ENCODE measurements at regions not wholly inside any gene's neighbourhood (a gene's known extent, or its start where the extent isn't known, plus 50 kb on each side); places are given as distances from the start of the nearest gene placed in this dataset.

GRCh38 chr17:33596899-33597298, 303.8 kb upstream of the ASIC2 start (continued):
- TF ChIP-seq ZBTB33 (IDR thresholded peaks at IDR 0.05) (no peak), SP1 (IDR thresholded peaks at IDR 0.05) (no peak)

GRCh38 chr17:33598797-33599196, 305.7 kb upstream of the ASIC2 start:
- 87% methylated on average over 2 of the region's 2 CpGs for WGBS
- Histone ChIP-seq H3K4me1 (ENCODE audit: control insufficient read depth in 4 of 4, insufficient read depth in 4 of 4, low read length in 3 of 4) (no peaks in the 10 kb centered on the region), H3K36me3 (ENCODE audit: control insufficient read depth in 4 of 4, insufficient read depth in 3 of 4, low read depth in 1 of 4, low read length in 3 of 4) (no peaks in the 10 kb centered on the region), H3K27me3 (ENCODE audit: control insufficient read depth in 4 of 4, insufficient read depth in 4 of 4, low read length in 3 of 4) (peaks cover 0 to 11% (median 0%) of the 10 kb centered on the region in 4 donors), H3K9ac (ENCODE audit: low read depth in 1 of 2, low read length in 2 of 2) (no peak overlapping the region), H3K9me3 (ENCODE audit: control insufficient read depth in 4 of 4, low read length in 3 of 4) (no peaks in the 10 kb centered on the region), H3K4me3 (ENCODE audit: low read depth in 1 of 3, low read length in 3 of 3) (no peak overlapping the region), H3K27ac (ENCODE audit: low read depth in 1 of 2, low read length in 2 of 2) (no peak overlapping the region)
- no peak for DNase-seq (ENCODE audit: low spot score)
- TF ChIP-seq, protein P1, sequence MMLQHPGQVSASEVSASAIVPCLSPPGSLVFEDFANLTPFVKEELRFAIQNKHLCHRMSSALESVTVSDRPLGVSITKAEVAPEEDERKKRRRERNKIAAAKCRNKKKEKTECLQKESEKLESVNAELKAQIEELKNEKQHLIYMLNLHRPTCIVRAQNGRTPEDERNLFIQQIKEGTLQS (IDR thresholded peaks at IDR 0.05) = no peak
- TF ChIP-seq EGR1 (IDR thresholded peaks at IDR 0.05; ENCODE audit: low read depth in 2 of 2) (no peak), HNF4A (conservative IDR thresholded peaks at IDR 0.05) (no peak), YY1 (IDR thresholded peaks at IDR 0.05) (no peak), FOXA2 (IDR thresholded peaks at IDR 0.05) (no peak), REST (IDR thresholded peaks at IDR 0.05) (no peak), RAD21 (IDR thresholded peaks at IDR 0.05) (no peak)
- TF ChIP-seq, protein P2, sequence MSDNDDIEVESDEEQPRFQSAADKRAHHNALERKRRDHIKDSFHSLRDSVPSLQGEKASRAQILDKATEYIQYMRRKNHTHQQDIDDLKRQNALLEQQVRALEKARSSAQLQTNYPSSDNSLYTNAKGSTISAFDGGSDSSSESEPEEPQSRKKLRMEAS (IDR thresholded peaks at IDR 0.05) = no peak
- TF ChIP-seq, protein P3, sequence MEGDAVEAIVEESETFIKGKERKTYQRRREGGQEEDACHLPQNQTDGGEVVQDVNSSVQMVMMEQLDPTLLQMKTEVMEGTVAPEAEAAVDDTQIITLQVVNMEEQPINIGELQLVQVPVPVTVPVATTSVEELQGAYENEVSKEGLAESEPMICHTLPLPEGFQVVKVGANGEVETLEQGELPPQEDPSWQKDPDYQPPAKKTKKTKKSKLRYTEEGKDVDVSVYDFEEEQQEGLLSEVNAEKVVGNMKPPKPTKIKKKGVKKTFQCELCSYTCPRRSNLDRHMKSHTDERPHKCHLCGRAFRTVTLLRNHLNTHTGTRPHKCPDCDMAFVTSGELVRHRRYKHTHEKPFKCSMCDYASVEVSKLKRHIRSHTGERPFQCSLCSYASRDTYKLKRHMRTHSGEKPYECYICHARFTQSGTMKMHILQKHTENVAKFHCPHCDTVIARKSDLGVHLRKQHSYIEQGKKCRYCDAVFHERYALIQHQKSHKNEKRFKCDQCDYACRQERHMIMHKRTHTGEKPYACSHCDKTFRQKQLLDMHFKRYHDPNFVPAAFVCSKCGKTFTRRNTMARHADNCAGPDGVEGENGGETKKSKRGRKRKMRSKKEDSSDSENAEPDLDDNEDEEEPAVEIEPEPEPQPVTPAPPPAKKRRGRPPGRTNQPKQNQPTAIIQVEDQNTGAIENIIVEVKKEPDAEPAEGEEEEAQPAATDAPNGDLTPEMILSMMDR (IDR thresholded peaks at IDR 0.05; ENCODE audit: low read depth, low read length, missing input control) = no peak

DNA sequence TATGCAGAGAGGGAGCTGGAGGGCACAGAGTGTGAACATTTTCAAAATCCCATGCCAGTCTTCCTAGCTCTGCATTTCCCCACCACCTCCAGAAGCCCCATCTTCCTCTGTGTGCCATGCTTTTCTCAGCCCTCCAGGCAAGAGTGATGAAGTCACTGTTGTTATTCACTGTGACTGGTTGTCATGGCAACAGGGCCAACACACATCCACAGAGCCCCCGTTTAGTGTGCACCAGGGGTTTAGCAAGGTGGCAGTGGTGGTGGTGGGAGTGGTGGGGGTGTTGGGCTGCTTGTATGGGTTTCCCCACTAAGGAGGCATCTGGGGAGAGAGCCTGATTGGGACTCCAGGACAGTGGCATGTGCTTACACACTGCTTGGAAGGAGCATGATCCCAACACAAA, 309.9 kb upstream of the ASIC2 start:
- Histone ChIP-seq H3K4me1 (ENCODE audit: control insufficient read depth in 4 of 4, insufficient read depth in 4 of 4, low read length in 3 of 4) (no peaks in the 10 kb centered on the region), H3K36me3 (ENCODE audit: control insufficient read depth in 4 of 4, insufficient read depth in 3 of 4, low read depth in 1 of 4, low read length in 3 of 4) (no peaks in the 10 kb centered on the region), H3K9me3 (ENCODE audit: control insufficient read depth in 4 of 4, low read length in 3 of 4) (no peaks in the 10 kb centered on the region), H3K4me3 (ENCODE audit: low read depth in 1 of 3, low read length in 3 of 3) (no peak overlapping the region), H3K27ac (ENCODE audit: low read depth in 1 of 2, low read length in 2 of 2) (no peak overlapping the region), H3K9ac (ENCODE audit: low read depth in 1 of 2, low read length in 2 of 2) (no peak overlapping the region), H3K27me3 (ENCODE audit: control insufficient read depth in 4 of 4, insufficient read depth in 4 of 4, low read length in 3 of 4) (peaks cover 0 to 11% (median 0%) of the 10 kb centered on the region in 4 donors)
- DNase-seq (ENCODE audit: low spot score) = no peak
- 31% methylated on average over 1 of the region's 1 CpG for whole genome bisulfite sequencing
- TF ChIP-seq JUND (IDR thresholded peaks at IDR 0.05) (no peak), HNF4G (IDR thresholded peaks at IDR 0.05) (no peak), SP1 (IDR thresholded peaks at IDR 0.05) (no peak), NR2F2 (IDR thresholded peaks at IDR 0.05) (no peak), FOXA2 (IDR thresholded peaks at IDR 0.05) (no peak), REST (IDR thresholded peaks at IDR 0.05) (no peak), HNF4A (conservative IDR thresholded peaks at IDR 0.05) (no peak), FOXA1 (IDR thresholded peaks at IDR 0.05) (no peak), GABPA (IDR thresholded peaks at IDR 0.05 in 1 of 2, conservative IDR thresholded peaks at IDR 0.05 in 1 of 2) (no peak)
- TF ChIP-seq, protein P3 (IDR thresholded peaks at IDR 0.05; ENCODE audit: low read depth, low read length, missing input control) = no peak
- TF ChIP-seq, protein P1 (IDR thresholded peaks at IDR 0.05) = no peak

All from liver (tissue), 8 donors.